ENCODE measurements at regions not wholly inside any gene's neighbourhood (a gene's known extent, or its start where the extent isn't known, plus 50 kb on each side); places are given as distances from the start of the nearest gene placed in this dataset.
"Not testable (repeated sequence)": the region's sequence is repeated elsewhere in the genome, so short reads cannot be mapped to it uniquely, and the experiment has no call there.

DNA sequence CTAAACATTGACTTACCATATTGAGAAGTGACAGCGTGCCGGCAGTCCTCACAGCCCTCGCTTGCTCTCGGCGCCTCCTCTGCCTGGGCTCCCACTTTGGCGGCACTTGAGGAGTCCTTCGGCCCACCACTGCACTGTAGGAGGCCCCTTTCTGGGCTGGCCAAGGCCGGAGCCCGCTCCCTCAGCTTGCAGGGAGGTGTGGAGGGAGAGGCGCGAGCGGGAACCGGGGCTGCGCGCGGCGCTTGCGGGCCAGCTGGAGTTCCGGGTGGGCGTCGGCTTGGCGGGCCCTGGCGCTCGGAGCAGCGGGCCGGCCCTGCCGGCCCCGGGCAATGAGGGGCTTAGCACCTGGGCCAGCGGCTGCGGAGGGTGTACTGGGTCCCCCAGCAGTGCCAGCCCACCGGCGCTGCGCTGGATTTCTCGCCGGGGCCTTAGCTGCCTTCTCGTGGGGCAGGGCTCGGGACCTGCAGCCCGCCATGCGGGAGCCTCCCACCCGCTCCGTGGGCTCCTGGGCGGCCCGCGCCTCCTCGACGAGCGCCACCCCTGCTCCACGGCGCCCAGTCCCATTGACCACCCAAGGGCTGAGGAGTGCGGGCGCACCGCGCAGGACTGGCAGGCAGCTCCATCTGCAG is 346.9 kb downstream of the PCNX1 start:
- not testable (repeated sequence) for TF ChIP-seq ATF6 (CRISPR knock-in tag; IDR thresholded peaks at IDR 0.05); ZNF232 (CRISPR knock-in tag; IDR thresholded peaks at IDR 0.05); ELF4 (CRISPR knock-in tag; IDR thresholded peaks at IDR 0.05; ENCODE audit: low read depth); AFF4 (CRISPR knock-in tag; IDR thresholded peaks at IDR 0.05; ENCODE audit: borderline replicate concordance); ZNF317 (CRISPR knock-in tag; IDR thresholded peaks at IDR 0.05; ENCODE audit: borderline replicate concordance, low read depth); CTCF (IDR thresholded peaks at IDR 0.05); MXD4 (CRISPR knock-in tag; IDR thresholded peaks at IDR 0.05; ENCODE audit: borderline replicate concordance); SMAD3 (CRISPR knock-in tag; IDR thresholded peaks at IDR 0.05; ENCODE audit: borderline replicate concordance); SP1 (CRISPR knock-in tag; conservative IDR thresholded peaks at IDR 0.05); CREB1 (CRISPR knock-in tag; IDR thresholded peaks at IDR 0.05)
- TF ChIP-seq, protein P1, sequence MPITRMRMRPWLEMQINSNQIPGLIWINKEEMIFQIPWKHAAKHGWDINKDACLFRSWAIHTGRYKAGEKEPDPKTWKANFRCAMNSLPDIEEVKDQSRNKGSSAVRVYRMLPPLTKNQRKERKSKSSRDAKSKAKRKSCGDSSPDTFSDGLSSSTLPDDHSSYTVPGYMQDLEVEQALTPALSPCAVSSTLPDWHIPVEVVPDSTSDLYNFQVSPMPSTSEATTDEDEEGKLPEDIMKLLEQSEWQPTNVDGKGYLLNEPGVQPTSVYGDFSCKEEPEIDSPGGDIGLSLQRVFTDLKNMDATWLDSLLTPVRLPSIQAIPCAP (CRISPR knock-in tag; IDR thresholded peaks at IDR 0.05), result not testable (repeated sequence)

All from WTC11 (cell line).